ENCODE measurements at regions not wholly inside any gene's neighbourhood (a gene's known extent, or its start where the extent isn't known, plus 50 kb on each side); places are given as distances from the start of the nearest gene placed in this dataset.
"Not testable (repeated sequence)": the region's sequence is repeated elsewhere in the genome, so short reads cannot be mapped to it uniquely, and the experiment has no call there.

DNA sequence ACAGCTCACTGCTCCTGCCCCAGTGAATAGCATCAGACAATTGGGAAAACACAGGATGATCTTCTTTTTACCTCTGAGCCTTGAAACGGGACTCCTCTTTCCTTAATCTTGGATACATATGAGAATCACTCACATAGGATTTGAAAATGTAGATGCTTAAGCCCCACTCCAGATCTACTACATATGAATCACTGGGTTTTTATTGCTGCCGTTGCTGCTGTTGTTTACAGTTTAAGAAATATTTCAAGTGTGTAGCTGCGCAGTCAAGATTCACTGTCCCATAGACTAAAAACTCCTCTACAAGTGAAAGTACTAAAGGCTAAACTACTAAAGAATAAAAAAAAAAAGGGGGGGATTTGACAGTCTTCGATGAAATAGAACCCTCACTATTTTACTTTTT lies 765.9 kb downstream of the NTRK3 start:
- intact Hi-C loops (cut with DNase I): no loop called here
- DNase-seq: no peak

- no peak for DNase-seq
- intact Hi-C loops (cut with DNase I): no loop called here
Observed at GRCh38 chr15:87489902-87490665, 766.5 kb downstream of the NTRK3 start.

DNA sequence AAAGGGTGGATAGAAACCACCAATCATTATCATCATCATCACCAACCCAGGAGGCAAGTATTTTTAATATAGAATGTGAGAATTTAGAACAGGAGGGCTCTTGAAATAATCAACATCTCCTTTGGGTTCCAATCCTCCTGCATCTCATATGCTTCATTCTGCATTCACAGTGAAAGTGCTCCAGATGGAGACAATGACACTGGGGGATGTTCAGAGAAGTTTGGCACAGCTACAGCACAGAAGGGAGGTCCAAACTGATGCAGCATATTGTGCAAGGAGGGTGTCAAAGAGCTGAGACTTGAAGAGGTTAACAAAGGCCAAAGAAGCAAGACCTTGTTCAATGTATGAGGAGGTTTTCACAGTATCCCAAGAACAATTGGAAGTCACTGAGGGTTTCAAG lies 767.1 kb downstream of the NTRK3 start:
- DNase-seq: no peak
- intact Hi-C loops (cut with DNase I): no loop called here

DNA sequence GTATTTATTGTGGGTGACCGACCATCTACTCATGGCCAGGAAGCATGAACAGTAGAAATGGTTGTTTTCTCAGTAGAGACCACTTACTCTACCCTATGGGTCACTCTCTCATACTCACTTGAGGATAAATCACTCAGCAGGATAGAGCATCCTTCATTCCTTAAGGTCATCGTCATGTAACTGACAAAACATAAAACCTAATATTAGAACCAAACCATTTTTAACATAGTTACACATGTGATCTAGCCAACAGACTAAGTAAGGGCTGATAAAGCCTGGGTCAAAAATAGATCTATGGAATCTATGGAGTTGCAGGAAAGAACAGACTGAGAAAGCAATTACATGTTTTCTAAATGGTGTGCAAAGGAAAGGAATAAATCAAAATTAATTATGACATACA lies 769.1 kb downstream of the NTRK3 start:
- no peak for DNase-seq
- intact Hi-C loops (cut with DNase I): no loop called here

DNA sequence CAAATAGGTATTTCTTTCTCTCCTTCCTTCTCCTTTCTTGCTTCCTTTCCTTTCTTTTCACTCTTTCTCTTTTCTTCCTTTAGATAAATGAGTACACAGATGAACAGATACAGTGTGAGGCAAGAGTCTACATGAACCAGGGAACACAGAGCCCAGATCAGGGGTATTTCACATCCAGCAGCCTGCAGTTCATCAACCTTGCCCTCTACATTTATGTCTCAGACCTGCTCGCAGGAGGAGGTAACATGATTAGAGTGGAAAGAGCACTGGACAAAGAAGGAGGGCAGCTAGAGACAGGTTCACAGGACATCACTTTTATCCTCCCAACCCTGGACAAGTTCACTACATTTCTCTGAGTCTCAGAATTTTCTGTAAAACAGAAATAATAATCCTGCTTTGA lies 773.1 kb downstream of the NTRK3 start:
- intact Hi-C loops (cut with DNase I): no loop called here
- no peak for DNase-seq

DNA sequence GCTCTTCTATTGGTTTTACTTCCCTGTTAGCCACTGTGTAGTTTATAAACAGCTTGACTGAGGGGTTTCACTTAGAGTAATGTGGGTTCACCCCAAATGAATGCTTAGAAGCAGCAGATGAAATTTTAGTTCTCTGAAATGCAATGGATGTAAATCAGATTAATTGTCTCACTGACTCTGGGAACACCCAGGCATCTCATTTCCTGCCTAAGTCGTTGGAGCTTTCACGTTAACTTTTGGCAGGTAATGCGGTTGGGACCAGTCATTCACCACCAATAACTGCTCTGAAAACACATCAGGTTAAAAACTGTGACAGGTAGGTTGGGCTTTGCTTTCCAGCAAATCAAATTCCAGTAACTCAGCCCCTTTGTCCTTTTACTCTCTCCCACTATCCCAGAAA lies 775.4 kb downstream of the NTRK3 start:
- DNase-seq: no peak
- intact Hi-C loops (cut with DNase I): no loop called here

- intact Hi-C loops (cut with DNase I): no loop called here
- no peak for DNase-seq
Observed at GRCh38 chr15:87478687-87479072, 777.9 kb downstream of the NTRK3 start.

- intact Hi-C loops (cut with DNase I): no loop called here
- peak in 7 of 10 donors; percentile 12 to 85 (median 46) for DNase-seq
Observed at GRCh38 chr15:87477737-87478686, 778.5 kb downstream of the NTRK3 start.

DNA sequence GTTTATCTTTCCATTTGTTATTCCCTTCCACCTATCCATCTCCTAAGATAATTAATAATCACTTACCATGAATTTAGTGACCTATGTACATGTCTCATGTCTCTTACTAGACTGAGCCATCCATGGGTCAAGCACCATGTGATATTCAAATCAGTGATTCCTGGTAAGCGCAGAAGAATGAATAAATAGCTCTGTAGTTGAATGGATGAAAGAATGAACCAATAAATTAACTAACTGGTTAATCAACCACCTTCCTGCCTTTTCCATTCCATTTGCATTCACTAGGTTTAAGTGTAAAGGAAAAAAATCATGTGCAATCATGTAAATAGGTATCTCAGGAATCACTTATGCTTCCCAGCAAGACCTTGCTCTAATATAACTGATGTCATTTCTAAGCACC lies 779.5 kb downstream of the NTRK3 start:
- intact Hi-C loops (cut with DNase I): no loop called here
- DNase-seq: no peak

DNA sequence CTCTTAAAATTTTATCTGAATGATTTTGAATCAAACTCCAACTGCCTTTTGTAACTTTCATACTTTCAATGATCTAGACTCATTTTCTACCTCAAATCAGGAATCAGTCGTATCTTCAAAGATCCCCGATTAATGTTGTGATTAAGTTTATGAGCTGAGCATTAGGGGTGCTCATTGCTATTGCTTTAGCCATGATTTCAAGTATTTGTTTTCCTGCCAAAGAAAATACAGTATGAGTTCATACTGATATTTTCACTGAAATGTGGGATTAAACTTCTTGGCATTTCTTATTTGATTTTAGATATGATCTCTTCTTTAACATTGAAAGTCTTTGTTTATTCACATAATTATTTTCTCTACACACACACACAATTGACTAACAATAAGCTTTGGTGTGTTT lies 785.6 kb downstream of the NTRK3 start:
- DNase-seq: no peak
- intact Hi-C loops (cut with DNase I): no loop called here

DNA sequence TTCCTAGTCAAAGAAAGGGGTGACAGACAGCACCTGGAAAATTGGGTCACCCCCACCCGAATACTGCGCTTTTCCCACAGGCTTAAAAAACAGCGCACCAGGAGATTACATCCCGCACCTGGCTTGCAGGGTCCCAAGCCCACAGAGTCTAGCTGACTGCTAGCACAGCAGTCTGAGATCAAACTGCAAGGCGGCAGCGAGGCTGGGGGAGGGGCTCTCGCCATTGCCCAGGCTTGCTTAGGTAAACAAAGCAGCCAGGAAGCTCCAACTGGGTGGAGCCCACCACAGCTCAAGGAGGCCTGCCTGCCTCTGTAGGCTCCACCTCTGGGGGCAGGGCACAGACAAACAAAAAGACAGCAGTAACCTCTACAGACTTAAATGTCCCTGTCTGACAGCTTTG lies 792.6 kb downstream of the NTRK3 start:
- peak in 1 of 10 donors; percentile 39 for DNase-seq
- intact Hi-C loops (cut with DNase I): not testable (repeated sequence)

DNA sequence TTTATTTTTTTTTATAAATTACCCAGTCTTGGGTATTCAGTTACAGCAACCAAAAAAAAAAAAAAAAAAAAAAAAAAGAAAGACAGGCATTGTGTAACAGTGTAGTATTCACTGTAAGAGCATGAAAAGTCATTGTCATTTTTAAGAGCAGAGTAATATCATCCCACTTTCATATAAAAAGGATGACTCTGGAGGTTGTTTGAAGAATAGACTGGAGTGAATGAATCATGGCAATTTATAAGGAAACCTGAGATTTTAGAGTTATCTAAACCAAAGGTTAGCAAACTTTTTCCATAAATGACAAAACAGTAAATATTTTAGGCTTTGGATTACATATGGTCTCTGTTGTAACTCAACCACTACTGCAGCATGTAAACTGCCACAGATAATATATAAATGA lies 794.9 kb downstream of the NTRK3 start:
- DNase-seq: no peak
- intact Hi-C loops (cut with DNase I): no loop called here

- intact Hi-C loops (cut with DNase I): no loop called here
- no peak for DNase-seq
Observed at GRCh38 chr15:87454860-87455259, 801.7 kb downstream of the NTRK3 start.

- intact Hi-C loops (cut with DNase I): no loop called here
- no peak for DNase-seq
Observed at GRCh38 chr15:87450314-87450713, 806.2 kb downstream of the NTRK3 start.

GRCh38 chr15:87439090-87439489 lies 817.4 kb downstream of the NTRK3 start:
- intact Hi-C loops (cut with DNase I): no loop called here
- DNase-seq: no peak

GRCh38 chr15:87433871-87434270 lies 822.7 kb downstream of the NTRK3 start:
- DNase-seq: no peak
- intact Hi-C loops (cut with DNase I): no loop called here

DNA sequence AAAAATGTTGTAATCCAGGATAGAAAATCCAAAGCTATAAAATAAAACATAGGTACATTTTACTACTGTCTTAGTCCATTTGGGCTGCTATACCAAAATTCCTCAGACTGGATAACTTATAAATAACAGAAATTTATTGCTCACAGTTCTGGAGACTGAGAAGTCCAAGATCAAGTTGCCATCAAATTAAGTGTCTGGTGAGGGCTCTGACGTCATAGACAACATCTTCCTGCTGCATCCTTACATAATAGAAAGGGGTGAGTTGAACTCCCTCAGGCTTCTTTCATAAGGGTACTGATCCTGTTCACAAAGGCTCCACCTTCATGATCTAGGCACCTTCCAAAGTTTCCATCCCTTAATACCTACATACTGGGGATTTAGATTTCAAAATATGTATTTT lies 826.8 kb downstream of the NTRK3 start:
- DNase-seq: no peak
- intact Hi-C loops (cut with DNase I): no loop called here

GRCh38 chr15:87420017-87420416 lies 836.5 kb downstream of the NTRK3 start:
- intact Hi-C loops (cut with DNase I): no loop called here
- no peak for DNase-seq

- intact Hi-C loops (cut with DNase I): no loop called here
- DNase-seq: no peak
Observed at GRCh38 chr15:87419344-87419743, 837.2 kb downstream of the NTRK3 start.

DNA sequence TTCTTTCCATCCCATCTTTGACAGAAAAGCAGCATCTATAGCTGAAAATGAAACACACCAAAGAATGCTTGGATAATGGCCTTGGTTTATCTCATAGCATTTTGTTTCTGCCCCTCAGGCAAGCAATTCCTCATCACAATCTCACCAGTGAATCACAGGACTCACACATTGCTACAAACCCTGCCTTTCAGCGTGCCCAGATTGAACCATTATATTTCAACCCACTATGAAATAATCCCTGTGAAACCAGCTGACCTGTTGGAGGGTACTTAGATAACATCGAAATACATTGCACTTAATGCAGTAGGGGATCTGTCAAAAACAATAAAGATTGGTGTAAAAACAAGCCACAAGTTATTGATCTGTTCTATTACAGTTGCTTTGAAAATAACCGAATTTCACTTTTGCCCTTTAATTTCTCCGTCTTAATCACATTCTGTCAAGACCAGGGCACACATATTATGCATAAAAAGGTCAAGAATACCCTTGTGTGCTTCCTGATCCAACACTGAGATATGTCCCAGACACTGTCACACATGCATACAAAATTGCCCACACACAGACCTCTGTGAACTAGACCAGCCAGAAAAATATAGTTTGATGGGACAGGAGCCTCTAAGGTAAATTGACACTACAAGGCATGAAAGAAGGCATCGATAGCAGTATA lies 839.8 kb downstream of the NTRK3 start:
- intact Hi-C loops (cut with DNase I): no loop called here
- DNase-seq: no peak

DNA sequence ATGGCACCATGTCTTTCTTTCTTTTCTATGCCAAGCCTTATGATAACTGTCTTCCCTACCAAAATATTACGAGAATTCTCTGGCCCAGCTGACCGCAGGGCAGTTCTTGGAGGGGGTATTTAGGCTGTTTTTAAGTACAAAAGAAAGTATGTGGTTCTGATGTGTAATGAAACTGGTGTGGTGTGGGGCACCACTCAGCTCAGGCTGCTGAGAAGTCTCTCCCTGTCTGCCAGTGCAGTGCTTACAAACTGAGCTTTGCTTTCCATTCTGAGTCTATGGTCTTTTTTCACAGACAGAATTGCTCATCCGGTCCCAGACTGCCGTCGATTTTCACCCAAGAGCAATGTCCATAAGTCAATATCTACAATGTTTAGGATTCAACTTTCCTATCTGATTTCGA lies 847.6 kb downstream of the NTRK3 start:
- no peak for DNase-seq
- intact Hi-C loops (cut with DNase I): no loop called here
